ENCODE measurements at regions not wholly inside any gene's neighbourhood (a gene's known extent, or its start where the extent isn't known, plus 50 kb on each side); places are given as distances from the start of the nearest gene placed in this dataset.

- Histone ChIP-seq H3K27me3 (replicated peaks in 2 of 5; ENCODE audit: control insufficient read depth in 4 of 5, insufficient read depth in 5 of 5, low read length in 4 of 5) (no peaks in the 10 kb centered on the region), H3K4me1 (ENCODE audit: control extremely low read depth in 1 of 4, control insufficient read depth in 4 of 4, insufficient read depth in 4 of 4, low read length in 3 of 4) (no peaks in the 10 kb centered on the region), H3K36me3 (ENCODE audit: control insufficient read depth in 4 of 4, insufficient read depth in 4 of 4, low read length in 3 of 4) (no peaks in the 10 kb centered on the region), H3K4me3 (ENCODE audit: control insufficient read depth in 1 of 7, extremely low read depth in 1 of 7, insufficient read depth in 4 of 7, low read depth in 2 of 7, low read length in 6 of 7) (no peak overlapping the region), H3K9me3 (ENCODE audit: control extremely low read depth in 1 of 5, control insufficient read depth in 4 of 5, insufficient read depth in 2 of 5, low read depth in 1 of 5, low read length in 4 of 5) (peaks cover 1 to 15% (median 11%) of the 10 kb centered on the region in 5 experiments), H3K27ac (ENCODE audit: insufficient read depth in 1 of 2, low read depth in 1 of 2, low read length in 2 of 2, poor library complexity in 1 of 2, severe bottlenecking in 2 of 2) (no peak overlapping the region)
- CTCF ChIA-PET = no interaction called here
- POLR2A ChIA-PET = no interaction called here
- 100% methylated on average over 7 of the region's 9 CpGs for WGBS (ENCODE audit: insufficient coverage)
- no peak for DNase-seq
Observed at GRCh38 chr9:93896496-93897033, 58.6 kb downstream of the BARX1 start.

GRCh38 chr9:93896093-93896492, 59.1 kb downstream of the BARX1 start:
- Histone ChIP-seq H3K36me3 (ENCODE audit: control insufficient read depth in 4 of 4, insufficient read depth in 4 of 4, low read length in 3 of 4) (no peaks in the 10 kb centered on the region), H3K4me1 (ENCODE audit: control extremely low read depth in 1 of 4, control insufficient read depth in 4 of 4, insufficient read depth in 4 of 4, low read length in 3 of 4) (no peaks in the 10 kb centered on the region), H3K4me3 (ENCODE audit: control insufficient read depth in 1 of 7, extremely low read depth in 1 of 7, insufficient read depth in 4 of 7, low read depth in 2 of 7, low read length in 6 of 7) (no peak overlapping the region), H3K27ac (ENCODE audit: insufficient read depth in 1 of 2, low read depth in 1 of 2, low read length in 2 of 2, poor library complexity in 1 of 2, severe bottlenecking in 2 of 2) (no peak overlapping the region), H3K27me3 (replicated peaks in 2 of 5; ENCODE audit: control insufficient read depth in 4 of 5, insufficient read depth in 5 of 5, low read length in 4 of 5) (no peaks in the 10 kb centered on the region), H3K9me3 (ENCODE audit: control extremely low read depth in 1 of 5, control insufficient read depth in 4 of 5, insufficient read depth in 2 of 5, low read depth in 1 of 5, low read length in 4 of 5) (peaks cover 1 to 15% (median 11%) of the 10 kb centered on the region in 5 experiments)
- WGBS (ENCODE audit: insufficient coverage) = 97% methylated on average over 6 of the region's 6 CpGs
- DNase-seq = no peak
- ChIA-PET POLR2A (no interaction called here), CTCF (no interaction called here)

GRCh38 chr9:93895535-93895934, 59.6 kb downstream of the BARX1 start:
- 92% methylated on average over 7 of the region's 8 CpGs for WGBS (ENCODE audit: insufficient coverage)
- Histone ChIP-seq H3K27me3 (replicated peaks in 2 of 5; ENCODE audit: control insufficient read depth in 4 of 5, insufficient read depth in 5 of 5, low read length in 4 of 5) (no peaks in the 10 kb centered on the region), H3K36me3 (ENCODE audit: control insufficient read depth in 4 of 4, insufficient read depth in 4 of 4, low read length in 3 of 4) (no peaks in the 10 kb centered on the region), H3K4me1 (ENCODE audit: control extremely low read depth in 1 of 4, control insufficient read depth in 4 of 4, insufficient read depth in 4 of 4, low read length in 3 of 4) (no peaks in the 10 kb centered on the region), H3K27ac (ENCODE audit: insufficient read depth in 1 of 2, low read depth in 1 of 2, low read length in 2 of 2, poor library complexity in 1 of 2, severe bottlenecking in 2 of 2) (no peak overlapping the region), H3K4me3 (ENCODE audit: control insufficient read depth in 1 of 7, extremely low read depth in 1 of 7, insufficient read depth in 4 of 7, low read depth in 2 of 7, low read length in 6 of 7) (no peak overlapping the region), H3K9me3 (ENCODE audit: control extremely low read depth in 1 of 5, control insufficient read depth in 4 of 5, insufficient read depth in 2 of 5, low read depth in 1 of 5, low read length in 4 of 5) (peaks cover 1 to 15% (median 11%) of the 10 kb centered on the region in 5 experiments)
- CTCF ChIA-PET = no interaction called here
- no peak for DNase-seq
- POLR2A ChIA-PET = no interaction called here

GRCh38 chr9:93894691-93895079, 60.5 kb downstream of the BARX1 start:
- no peaks in the 10 kb centered on the region for H3K4me1 ChIP-seq (ENCODE audit: control extremely low read depth in 1 of 4, control insufficient read depth in 4 of 4, insufficient read depth in 4 of 4, low read length in 3 of 4)
- ChIA-PET POLR2A (no interaction called here), CTCF (no interaction called here)
- peaks cover 1 to 15% (median 11%) of the 10 kb centered on the region in 5 experiments for H3K9me3 ChIP-seq (ENCODE audit: control extremely low read depth in 1 of 5, control insufficient read depth in 4 of 5, insufficient read depth in 2 of 5, low read depth in 1 of 5, low read length in 4 of 5)
- H3K36me3 ChIP-seq (ENCODE audit: control insufficient read depth in 4 of 4, insufficient read depth in 4 of 4, low read length in 3 of 4) = no peaks in the 10 kb centered on the region
- no peaks in the 10 kb centered on the region for H3K27me3 ChIP-seq (replicated peaks in 2 of 5; ENCODE audit: control insufficient read depth in 4 of 5, insufficient read depth in 5 of 5, low read length in 4 of 5)
- 95% methylated on average over 6 of the region's 6 CpGs for WGBS (ENCODE audit: insufficient coverage)
- no peak overlapping the region for H3K4me3 ChIP-seq (ENCODE audit: control insufficient read depth in 1 of 7, extremely low read depth in 1 of 7, insufficient read depth in 4 of 7, low read depth in 2 of 7, low read length in 6 of 7)
- H3K27ac ChIP-seq (ENCODE audit: insufficient read depth in 1 of 2, low read depth in 1 of 2, low read length in 2 of 2, poor library complexity in 1 of 2, severe bottlenecking in 2 of 2) = no peak overlapping the region
- no peak for DNase-seq

GRCh38 chr9:93893899-93894690, 61.1 kb downstream of the BARX1 start:
- Histone ChIP-seq H3K27ac (ENCODE audit: insufficient read depth in 1 of 2, low read depth in 1 of 2, low read length in 2 of 2, poor library complexity in 1 of 2, severe bottlenecking in 2 of 2) (no peak overlapping the region), H3K4me1 (ENCODE audit: control extremely low read depth in 1 of 4, control insufficient read depth in 4 of 4, insufficient read depth in 4 of 4, low read length in 3 of 4) (no peaks in the 10 kb centered on the region), H3K36me3 (ENCODE audit: control insufficient read depth in 4 of 4, insufficient read depth in 4 of 4, low read length in 3 of 4) (no peaks in the 10 kb centered on the region), H3K4me3 (ENCODE audit: control insufficient read depth in 1 of 7, extremely low read depth in 1 of 7, insufficient read depth in 4 of 7, low read depth in 2 of 7, low read length in 6 of 7) (no peak overlapping the region), H3K9me3 (ENCODE audit: control extremely low read depth in 1 of 5, control insufficient read depth in 4 of 5, insufficient read depth in 2 of 5, low read depth in 1 of 5, low read length in 4 of 5) (peaks cover 1 to 15% (median 11%) of the 10 kb centered on the region in 5 experiments), H3K27me3 (replicated peaks in 2 of 5; ENCODE audit: control insufficient read depth in 4 of 5, insufficient read depth in 5 of 5, low read length in 4 of 5) (no peaks in the 10 kb centered on the region)
- 96% methylated on average over 15 of the region's 15 CpGs for WGBS (ENCODE audit: insufficient coverage)
- DNase-seq = no peak
- POLR2A ChIA-PET = no interaction called here
- CTCF ChIA-PET = no interaction called here

GRCh38 chr9:93893194-93893593, 62.0 kb downstream of the BARX1 start:
- no peak for DNase-seq
- Histone ChIP-seq H3K27ac (ENCODE audit: insufficient read depth in 1 of 2, low read depth in 1 of 2, low read length in 2 of 2, poor library complexity in 1 of 2, severe bottlenecking in 2 of 2) (no peak overlapping the region), H3K4me1 (ENCODE audit: control extremely low read depth in 1 of 4, control insufficient read depth in 4 of 4, insufficient read depth in 4 of 4, low read length in 3 of 4) (no peaks in the 10 kb centered on the region), H3K4me3 (ENCODE audit: control insufficient read depth in 1 of 7, extremely low read depth in 1 of 7, insufficient read depth in 4 of 7, low read depth in 2 of 7, low read length in 6 of 7) (no peak overlapping the region), H3K9me3 (ENCODE audit: control extremely low read depth in 1 of 5, control insufficient read depth in 4 of 5, insufficient read depth in 2 of 5, low read depth in 1 of 5, low read length in 4 of 5) (peaks cover 1 to 15% (median 11%) of the 10 kb centered on the region in 5 experiments), H3K27me3 (replicated peaks in 2 of 5; ENCODE audit: control insufficient read depth in 4 of 5, insufficient read depth in 5 of 5, low read length in 4 of 5) (no peaks in the 10 kb centered on the region), H3K36me3 (ENCODE audit: control insufficient read depth in 4 of 4, insufficient read depth in 4 of 4, low read length in 3 of 4) (no peaks in the 10 kb centered on the region)
- CTCF ChIA-PET = no interaction called here
- POLR2A ChIA-PET = no interaction called here

GRCh38 chr9:93892748-93893147, 62.4 kb downstream of the BARX1 start:
- H3K4me3 ChIP-seq (ENCODE audit: control insufficient read depth in 1 of 7, extremely low read depth in 1 of 7, insufficient read depth in 4 of 7, low read depth in 2 of 7, low read length in 6 of 7) = no peak overlapping the region
- 100% methylated on average over 1 of the region's 4 CpGs for WGBS (ENCODE audit: insufficient coverage)
- no peaks in the 10 kb centered on the region for H3K27me3 ChIP-seq (replicated peaks in 2 of 5; ENCODE audit: control insufficient read depth in 4 of 5, insufficient read depth in 5 of 5, low read length in 4 of 5)
- POLR2A ChIA-PET = no interaction called here
- H3K4me1 ChIP-seq (ENCODE audit: control extremely low read depth in 1 of 4, control insufficient read depth in 4 of 4, insufficient read depth in 4 of 4, low read length in 3 of 4) = no peaks in the 10 kb centered on the region
- DNase-seq = no peak
- CTCF ChIA-PET = no interaction called here
- no peak overlapping the region for H3K27ac ChIP-seq (ENCODE audit: insufficient read depth in 1 of 2, low read depth in 1 of 2, low read length in 2 of 2, poor library complexity in 1 of 2, severe bottlenecking in 2 of 2)
- H3K36me3 ChIP-seq (ENCODE audit: control insufficient read depth in 4 of 4, insufficient read depth in 4 of 4, low read length in 3 of 4) = no peaks in the 10 kb centered on the region
- peaks cover 1 to 15% (median 11%) of the 10 kb centered on the region in 5 experiments for H3K9me3 ChIP-seq (ENCODE audit: control extremely low read depth in 1 of 5, control insufficient read depth in 4 of 5, insufficient read depth in 2 of 5, low read depth in 1 of 5, low read length in 4 of 5)
